Mesendoderm (in vitro differentiated cells): ENCODE measurements at regions not wholly inside any gene's neighbourhood (a gene's known extent, or its start where the extent isn't known, plus 50 kb on each side); places are given as distances from the start of the nearest gene placed in this dataset.

Source experiments
- DNase-seq: peaks from one replicate; pipeline ENCODE4 v3.0.0; 2013
- H2AK5ac ChIP-seq: 2 replicates; pipeline ENCODE4 v1.6.1; 2013; ENCODE audit warnings: low read length, inconsistent platforms
- H2BK120ac ChIP-seq: 2 replicates; pipeline ENCODE4 v1.6.1; 2013; ENCODE audit warnings: low read depth, mild to moderate bottlenecking, low read length, moderate library complexity, mixed read lengths
- H2BK15ac ChIP-seq: replicated peaks from 2 replicates; pipeline ENCODE4 v1.6.1; 2013; ENCODE audit warnings: low read depth, mild to moderate bottlenecking, moderate library complexity
- H2BK5ac ChIP-seq: 2 replicates; pipeline ENCODE4 v1.6.1; 2013; ENCODE audit warnings: low read length, inconsistent platforms
- H3K18ac ChIP-seq: 2 replicates; pipeline ENCODE4 v1.6.1; 2013; ENCODE audit warnings: mild to moderate bottlenecking, low read length, mixed read lengths
- H3K23ac ChIP-seq: one replicate; pipeline ENCODE4 v1.6.1; 2013; ENCODE audit warnings: low read length
- H3K27ac ChIP-seq: 2 replicates; pipeline ENCODE4 v1.5.1; 2013; ENCODE audit warnings: low read depth, mild to moderate bottlenecking, inconsistent platforms, low read length, moderate library complexity
- H3K27me3 ChIP-seq: 2 replicates; pipeline ENCODE4 v1.6.1; 2013; ENCODE audit warnings: low read length, control low read depth, mild to moderate bottlenecking, inconsistent platforms; ENCODE audit not compliant: insufficient read depth, poor library complexity
- H3K36me3 ChIP-seq: 2 replicates; pipeline ENCODE4 v1.6.1; 2013; ENCODE audit warnings: low read length, inconsistent platforms; ENCODE audit not compliant: control insufficient read depth, insufficient read depth
- H3K4ac ChIP-seq: one replicate; pipeline ENCODE4 v1.6.1; 2013; ENCODE audit warnings: low read depth, mild to moderate bottlenecking, low read length, moderate library complexity
- H3K4me1 ChIP-seq: 2 replicates; pipeline ENCODE4 v1.6.1; 2013; ENCODE audit warnings: low read depth, low read length, inconsistent platforms; ENCODE audit not compliant: control insufficient read depth
- H3K4me2 ChIP-seq: 2 replicates; pipeline ENCODE4 v1.6.1; 2013; ENCODE audit warnings: low read length
- H3K4me3 ChIP-seq: 2 replicates; pipeline ENCODE4 v1.5.1; 2013; ENCODE audit warnings: mild to moderate bottlenecking, low read length
- H3K56ac ChIP-seq: one replicate; pipeline ENCODE4 v1.6.1; 2013; ENCODE audit warnings: low read length
- H3K79me1 ChIP-seq: 2 replicates; pipeline ENCODE4 v1.6.1; 2013; ENCODE audit warnings: low read length, inconsistent platforms
- H3K79me2 ChIP-seq: 2 replicates; pipeline ENCODE4 v1.6.1; 2013; ENCODE audit warnings: mild to moderate bottlenecking, low read length; ENCODE audit not compliant: control insufficient read depth, insufficient read depth
- H3K9ac ChIP-seq: 2 replicates; pipeline ENCODE4 v1.6.1; 2013; ENCODE audit warnings: low read length, inconsistent platforms
- H4K5ac ChIP-seq: one replicate; pipeline ENCODE4 v1.6.1; 2013; ENCODE audit warnings: low read length
- H4K8ac ChIP-seq: one replicate; pipeline ENCODE4 v1.6.1; 2013; ENCODE audit warnings: low read depth, mild to moderate bottlenecking, control low read depth, low read length, moderate library complexity
- WGBS: extraction: QIAGEN DNeasy Blood & Tissue Kit; methylation state at CpG from one replicate; pipeline ENCODE4 v1.1.7; 2013; ENCODE audit warnings: low lambda C conversion rate, missing lambda C conversion rate; ENCODE audit not compliant: insufficient coverage; ENCODE audit errors: extremely low coverage; 5-methylcytosine and 5-hydroxymethylcytosine counted together

DNA sequence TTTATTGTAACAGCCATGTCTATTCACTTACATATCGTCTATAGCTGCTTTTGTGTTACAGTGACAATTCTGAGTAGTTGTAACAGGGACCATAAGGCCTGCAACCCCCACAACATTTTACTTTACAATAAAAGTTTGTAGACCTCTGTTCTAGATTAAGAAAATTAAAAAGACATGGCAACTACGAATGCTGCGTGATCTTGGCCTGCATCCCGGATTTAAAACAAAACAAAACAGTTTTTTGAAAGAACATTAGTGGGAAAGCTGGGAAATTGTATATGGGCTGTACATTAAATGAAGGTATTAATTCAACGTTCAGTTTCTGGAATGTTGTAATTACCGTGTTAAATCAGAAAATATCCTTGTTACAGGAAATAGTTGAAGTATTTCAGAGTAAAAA, 64.1 kb downstream of the RMI2 start:
- Histone ChIP-seq H3K4me3 (no peak overlapping the region), H3K18ac (no peak overlapping the region), H3K4me2 (no peak overlapping the region), H2BK120ac (no peak overlapping the region), H4K5ac (no peak overlapping the region), H3K4ac (no peak overlapping the region), H2AK5ac (no peak overlapping the region), H3K36me3 (no peaks in the 10 kb centered on the region), H3K4me1 (no peaks in the 10 kb centered on the region), H3K27ac (no peak overlapping the region), H3K9ac (no peak overlapping the region), H2BK5ac (no peak overlapping the region), H3K56ac (no peak overlapping the region), H4K8ac (no peak overlapping the region), H3K79me1 (no peaks in the 10 kb centered on the region), H2BK15ac (no peak overlapping the region), H3K23ac (no peak overlapping the region), H3K27me3 (no peaks in the 10 kb centered on the region), H3K79me2 (no peaks in the 10 kb centered on the region)
- DNase-seq = no peak
- no CpG with 5 or more reads among the region's 6 CpGs for WGBS

DNA sequence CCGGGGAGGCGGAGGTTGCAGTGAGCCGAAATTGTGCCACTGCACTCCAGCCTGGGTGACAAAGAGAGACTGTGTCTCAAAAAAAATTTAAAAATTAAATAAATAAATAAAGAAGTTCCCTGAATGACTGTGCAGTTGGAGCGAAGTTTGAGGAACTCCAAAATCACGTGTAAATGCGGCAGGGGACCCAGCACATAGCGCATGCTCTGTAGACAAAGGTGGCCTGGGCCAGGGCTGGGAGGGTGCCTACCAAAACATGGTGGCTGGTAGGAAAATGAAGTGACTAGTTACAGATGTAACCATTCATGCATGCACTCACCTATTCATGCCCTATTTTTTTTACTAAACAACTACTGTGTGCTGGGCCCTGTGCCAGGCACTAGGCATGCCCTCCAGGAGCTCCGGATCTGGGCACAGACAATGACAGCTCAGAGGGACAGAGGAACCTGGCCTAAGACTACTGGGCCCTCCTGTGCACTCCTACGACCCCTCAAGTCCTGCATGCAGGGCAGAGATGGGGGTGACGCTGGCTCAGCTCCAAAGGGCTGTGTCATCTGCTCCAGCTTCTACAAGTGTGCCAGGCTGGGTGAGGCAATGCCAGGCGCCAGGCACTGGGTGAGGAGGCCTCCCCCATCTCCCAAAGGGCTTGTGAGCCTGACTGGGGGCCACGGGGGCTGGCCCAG, 65.3 kb downstream of the RMI2 start:
- no peaks in the 10 kb centered on the region for H3K36me3 ChIP-seq
- no peak overlapping the region for H2BK5ac ChIP-seq
- no peak overlapping the region for H3K4me3 ChIP-seq
- no peak overlapping the region for H3K23ac ChIP-seq
- no peaks in the 10 kb centered on the region for H3K79me2 ChIP-seq
- no peaks in the 10 kb centered on the region for H3K4me1 ChIP-seq
- H2BK120ac ChIP-seq = no peak overlapping the region
- no peak overlapping the region for H3K4ac ChIP-seq
- no peak overlapping the region for H3K9ac ChIP-seq
- DNase-seq = no peak
- WGBS = no CpG with 5 or more reads among the region's 12 CpGs
- no peak overlapping the region for H3K4me2 ChIP-seq
- H3K79me1 ChIP-seq = no peaks in the 10 kb centered on the region
- H2BK15ac ChIP-seq = no peak overlapping the region
- H2AK5ac ChIP-seq = no peak overlapping the region
- H3K27me3 ChIP-seq = no peaks in the 10 kb centered on the region
- H3K18ac ChIP-seq = no peak overlapping the region
- no peak overlapping the region for H3K27ac ChIP-seq
- no peak overlapping the region for H4K5ac ChIP-seq
- H4K8ac ChIP-seq = no peak overlapping the region
- no peak overlapping the region for H3K56ac ChIP-seq

DNA sequence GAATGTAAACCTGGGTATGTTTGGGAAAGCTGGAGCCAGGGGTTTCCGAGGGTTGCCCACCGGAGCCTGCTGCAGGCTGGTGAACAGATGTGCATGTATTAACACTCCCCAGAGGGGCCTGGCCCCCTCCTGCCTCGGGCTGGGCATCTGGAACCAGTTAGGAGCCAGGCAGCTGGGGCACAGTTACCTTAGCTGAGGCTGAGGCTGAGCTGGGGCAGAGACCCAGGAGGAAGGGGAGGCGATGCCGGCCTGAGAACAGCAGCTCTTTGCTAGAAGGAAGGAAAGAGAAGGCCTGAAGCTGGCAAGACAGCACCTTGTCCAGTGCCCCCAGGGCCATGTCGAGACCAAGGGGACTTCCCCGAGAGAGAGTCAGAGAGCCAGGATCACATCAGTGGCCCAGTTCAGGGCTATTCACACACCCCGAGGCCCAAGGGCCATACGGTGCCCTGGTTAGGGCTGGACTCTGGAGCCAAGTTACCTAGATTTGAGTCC, 65.8 kb downstream of the RMI2 start:
- Histone ChIP-seq H3K56ac (no peak overlapping the region), H3K4me1 (no peaks in the 10 kb centered on the region), H3K36me3 (no peaks in the 10 kb centered on the region), H3K9ac (no peak overlapping the region), H4K5ac (no peak overlapping the region), H3K79me1 (no peaks in the 10 kb centered on the region), H3K27me3 (no peaks in the 10 kb centered on the region), H3K4me3 (no peak overlapping the region), H3K23ac (peak overlapping the region; percentile 9), H3K79me2 (no peaks in the 10 kb centered on the region), H3K27ac (no peak overlapping the region), H2BK5ac (no peak overlapping the region), H3K4ac (no peak overlapping the region), H4K8ac (no peak overlapping the region), H3K18ac (no peak overlapping the region), H2BK120ac (no peak overlapping the region), H3K4me2 (no peak overlapping the region), H2AK5ac (no peak overlapping the region), H2BK15ac (no peak overlapping the region)
- no CpG with 5 or more reads among the region's 9 CpGs for WGBS
- DNase-seq = no peak

DNA sequence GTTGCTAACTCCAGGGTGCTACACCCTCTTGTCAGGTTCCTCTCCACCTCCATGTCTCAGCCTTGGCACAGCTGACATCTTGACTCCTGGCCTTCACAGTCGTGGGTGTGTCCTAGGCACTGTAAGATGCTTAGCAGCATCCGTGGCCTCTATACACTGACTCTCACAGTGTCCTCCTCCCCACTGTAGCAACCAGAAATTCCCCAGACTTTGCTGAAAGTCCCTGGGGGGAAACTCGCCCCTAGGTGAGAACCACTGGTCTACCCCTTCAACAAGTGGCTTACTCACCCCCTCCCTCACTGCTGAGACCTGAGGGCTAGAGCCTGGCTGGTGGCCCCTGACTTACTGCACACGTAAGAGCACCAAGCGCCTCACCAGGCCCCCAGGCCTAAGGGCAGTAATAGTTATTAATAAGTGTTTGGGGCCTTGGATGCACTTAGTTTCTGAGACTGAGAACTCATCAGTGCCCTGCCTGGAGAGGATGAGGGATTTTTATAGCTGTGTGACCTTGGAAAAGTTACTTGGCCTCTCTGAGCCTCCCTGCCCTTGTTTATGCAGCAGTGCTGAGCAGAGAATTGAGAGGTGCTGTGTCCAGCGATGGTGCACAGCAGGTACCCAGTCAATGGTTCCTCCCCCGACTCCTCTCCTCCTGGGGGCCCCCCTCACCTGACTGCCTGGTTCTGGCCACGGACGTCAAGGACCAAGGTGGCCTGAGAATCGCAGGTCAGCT, 67.1 kb downstream of the RMI2 start:
- no peak overlapping the region for H3K4ac ChIP-seq
- H2BK15ac ChIP-seq = no peak overlapping the region
- H2AK5ac ChIP-seq = no peak overlapping the region
- no peaks in the 10 kb centered on the region for H3K79me1 ChIP-seq
- no peak overlapping the region for H3K23ac ChIP-seq
- no peak overlapping the region for H2BK120ac ChIP-seq
- no peaks in the 10 kb centered on the region for H3K79me2 ChIP-seq
- H3K36me3 ChIP-seq = no peaks in the 10 kb centered on the region
- H3K27ac ChIP-seq = no peak overlapping the region
- no peak overlapping the region for H3K18ac ChIP-seq
- H3K56ac ChIP-seq = no peak overlapping the region
- DNase-seq = no peak
- H3K4me1 ChIP-seq = no peaks in the 10 kb centered on the region
- H4K8ac ChIP-seq = no peak overlapping the region
- no CpG with 5 or more reads among the region's 10 CpGs for WGBS
- H2BK5ac ChIP-seq = no peak overlapping the region
- H3K9ac ChIP-seq = no peak overlapping the region
- no peak overlapping the region for H4K5ac ChIP-seq
- H3K4me3 ChIP-seq = no peak overlapping the region
- no peak overlapping the region for H3K4me2 ChIP-seq
- H3K27me3 ChIP-seq = no peaks in the 10 kb centered on the region

DNA sequence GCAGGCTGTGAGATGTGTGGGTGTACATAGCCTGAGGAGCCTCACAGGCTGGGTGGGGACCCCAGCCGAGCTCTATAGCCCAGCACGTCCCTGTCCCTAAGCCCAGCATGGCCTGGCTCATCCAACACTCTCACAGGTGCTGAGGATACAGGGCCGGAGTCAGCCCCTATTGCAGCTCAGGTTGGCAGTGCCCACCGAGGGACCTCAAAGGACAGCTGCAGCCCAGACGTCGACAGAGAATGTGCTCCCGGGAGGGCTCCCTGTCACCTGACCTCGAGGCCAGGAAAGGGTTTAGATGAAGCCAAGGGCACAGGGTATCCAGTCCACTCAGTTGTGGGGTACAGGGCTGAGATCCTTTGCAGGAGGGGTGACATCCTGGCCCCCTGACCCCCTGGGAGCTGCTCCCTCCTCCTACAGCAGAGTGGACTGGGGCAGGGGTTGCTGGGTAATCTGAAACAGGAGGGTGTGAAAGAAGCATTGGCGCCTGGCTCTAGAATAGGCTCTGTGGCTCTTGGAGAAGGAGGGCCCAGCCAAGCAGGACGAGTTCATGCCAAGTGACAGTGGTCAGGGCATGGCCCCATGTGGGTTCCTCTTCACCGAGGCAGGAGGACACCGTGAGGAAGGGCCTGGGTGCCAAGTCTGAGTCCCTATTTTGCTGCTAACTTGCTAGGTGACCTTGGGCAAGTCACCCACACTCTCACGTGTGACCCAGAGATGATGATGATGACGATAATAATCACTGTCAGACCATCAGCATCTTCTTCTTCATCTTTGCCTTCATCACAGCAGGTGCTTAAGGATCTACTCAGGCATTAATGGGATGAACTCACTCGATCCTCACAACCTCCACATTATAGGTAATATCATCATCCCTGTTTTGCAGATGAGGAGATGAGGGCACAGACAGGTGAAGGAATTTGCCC, 68.0 kb downstream of the RMI2 start:
- no peak overlapping the region for H3K18ac ChIP-seq
- H4K8ac ChIP-seq = no peak overlapping the region
- H3K4me3 ChIP-seq = no peak overlapping the region
- H3K56ac ChIP-seq = no peak overlapping the region
- no peak overlapping the region for H4K5ac ChIP-seq
- H3K4me2 ChIP-seq = no peak overlapping the region
- no peak overlapping the region for H2BK5ac ChIP-seq
- H3K23ac ChIP-seq = no peak overlapping the region
- no peak overlapping the region for H2BK120ac ChIP-seq
- no CpG with 5 or more reads among the region's 15 CpGs for WGBS
- no peaks in the 10 kb centered on the region for H3K79me2 ChIP-seq
- H3K27ac ChIP-seq = no peak overlapping the region
- no peaks in the 10 kb centered on the region for H3K4me1 ChIP-seq
- no peak overlapping the region for H2AK5ac ChIP-seq
- no peak overlapping the region for H2BK15ac ChIP-seq
- H3K79me1 ChIP-seq = no peaks in the 10 kb centered on the region
- no peaks in the 10 kb centered on the region for H3K36me3 ChIP-seq
- H3K4ac ChIP-seq = no peak overlapping the region
- H3K9ac ChIP-seq = no peak overlapping the region
- no peaks in the 10 kb centered on the region for H3K27me3 ChIP-seq
- no peak for DNase-seq
